Peyer's patch (tissue), 4 donors: ENCODE measurements at regions not wholly inside any gene's neighbourhood (a gene's known extent, or its start where the extent isn't known, plus 50 kb on each side); places are given as distances from the start of the nearest gene placed in this dataset.

ENCODE experiments used
- POLR2A ChIP-seq, 2 donors: fragments of 450-650 bp; IDR thresholded peaks; one replicate each; pipeline ENCODE4 v1.5.1; 2017; ENCODE audit warnings: antibody characterized with exemption in 2 of 2, mild to moderate bottlenecking in 2 of 2, moderate library complexity in 2 of 2
- TF ChIP-seq, protein P1 (sequence below), 6 experiments: fragments of 450-650 bp in 4 of 6; fragments of 200-600 bp in 2 of 6; sonication (generic) in 1 of 6; IDR thresholded peaks; one replicate each; pipeline ENCODE4 v1.5.1; 2017 to 2019; ENCODE audit warnings: antibody characterized with exemption in 6 of 6, mild to moderate bottlenecking in 3 of 6, moderate library complexity in 1 of 6

DNA sequence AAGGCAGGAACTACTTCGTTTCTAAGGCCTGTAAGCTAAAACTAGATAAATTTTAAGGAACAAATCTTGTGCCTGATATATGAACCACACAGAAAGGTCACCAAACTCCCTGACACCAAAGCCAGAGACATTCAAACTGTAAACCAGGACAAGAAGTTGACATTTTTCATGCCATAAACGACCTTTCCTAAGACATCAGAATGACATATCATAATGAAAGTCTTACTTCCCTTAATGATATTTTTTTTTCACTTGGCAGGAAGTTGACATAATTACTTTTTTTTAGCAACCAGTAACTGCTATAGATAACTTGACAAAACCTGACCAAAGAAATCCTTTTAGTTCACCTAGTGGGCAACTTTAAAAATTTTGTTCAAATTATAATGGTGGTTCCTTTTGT, 231.5 kb upstream of the AGTR2 start:
- no peak for TF ChIP-seq POLR2A (IDR thresholded peaks at IDR 0.05)
- TF ChIP-seq, protein P1, sequence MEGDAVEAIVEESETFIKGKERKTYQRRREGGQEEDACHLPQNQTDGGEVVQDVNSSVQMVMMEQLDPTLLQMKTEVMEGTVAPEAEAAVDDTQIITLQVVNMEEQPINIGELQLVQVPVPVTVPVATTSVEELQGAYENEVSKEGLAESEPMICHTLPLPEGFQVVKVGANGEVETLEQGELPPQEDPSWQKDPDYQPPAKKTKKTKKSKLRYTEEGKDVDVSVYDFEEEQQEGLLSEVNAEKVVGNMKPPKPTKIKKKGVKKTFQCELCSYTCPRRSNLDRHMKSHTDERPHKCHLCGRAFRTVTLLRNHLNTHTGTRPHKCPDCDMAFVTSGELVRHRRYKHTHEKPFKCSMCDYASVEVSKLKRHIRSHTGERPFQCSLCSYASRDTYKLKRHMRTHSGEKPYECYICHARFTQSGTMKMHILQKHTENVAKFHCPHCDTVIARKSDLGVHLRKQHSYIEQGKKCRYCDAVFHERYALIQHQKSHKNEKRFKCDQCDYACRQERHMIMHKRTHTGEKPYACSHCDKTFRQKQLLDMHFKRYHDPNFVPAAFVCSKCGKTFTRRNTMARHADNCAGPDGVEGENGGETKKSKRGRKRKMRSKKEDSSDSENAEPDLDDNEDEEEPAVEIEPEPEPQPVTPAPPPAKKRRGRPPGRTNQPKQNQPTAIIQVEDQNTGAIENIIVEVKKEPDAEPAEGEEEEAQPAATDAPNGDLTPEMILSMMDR (IDR thresholded peaks at IDR 0.05) = no peak
